Calu3 (cell line): ENCODE measurements at regions not wholly inside any gene's neighbourhood (a gene's known extent, or its start where the extent isn't known, plus 50 kb on each side); places are given as distances from the start of the nearest gene placed in this dataset.
"Not testable (repeated sequence)": the region's sequence is repeated elsewhere in the genome, so short reads cannot be mapped to it uniquely, and the experiment has no call there.

Experiments
- BruUV-seq: library from RNA; stranded (reverse); fragments of 400-500 nt; replicated peaks from 2 replicates; lab custom pipeline; 2021; lab: Mats Ljungman, UMichigan
- CTCF ChIA-PET: fragments of 300-600 bp; sonication (Branson Sonifier 250); formaldehyde crosslinking; loops from one replicate; lab custom pipeline; 2022; ENCODE audit warnings: antibody characterized with exemption; lab: Charles Lee
- DNase-seq: peaks from one replicate; pipeline ENCODE4 v3.0.0; 2022
- H3K27ac Mint-ChIP-seq: one replicate; pipeline ENCODE4 v1.8.0; 2022; ENCODE audit warnings: mixed read lengths; ENCODE audit not compliant: unreplicated experiment
- H3K27me3 Mint-ChIP-seq: one replicate; pipeline ENCODE4 v1.8.0; 2022; ENCODE audit warnings: mixed read lengths; ENCODE audit not compliant: unreplicated experiment
- H3K36me3 Mint-ChIP-seq: one replicate; pipeline ENCODE4 v1.8.0; 2022; ENCODE audit warnings: mild to moderate bottlenecking, moderate library complexity, mixed read lengths; ENCODE audit not compliant: insufficient read depth, unreplicated experiment
- H3K4me1 Mint-ChIP-seq: one replicate; pipeline ENCODE4 v1.8.0; 2022; ENCODE audit warnings: mild to moderate bottlenecking, low read depth, mixed read lengths; ENCODE audit not compliant: unreplicated experiment
- H3K4me3 Mint-ChIP-seq: one replicate; pipeline ENCODE4 v1.8.0; 2022; ENCODE audit warnings: mild to moderate bottlenecking, low read depth, moderate library complexity, mixed read lengths; ENCODE audit not compliant: unreplicated experiment
- H3K9me3 Mint-ChIP-seq: one replicate; pipeline ENCODE4 v1.8.0; 2022; ENCODE audit warnings: low read depth, mixed read lengths; ENCODE audit not compliant: unreplicated experiment
- intact Hi-C: fragments of 100-400 bp; cut with micrococcal nuclease; formaldehyde crosslinking; loops from one replicate; pipeline ENCODE4 v1.10.0; 2022; ENCODE audit not compliant: unreplicated experiment
- TF ChIP-seq, protein P1 (sequence below): fragments of 200-600 bp; IDR thresholded peaks from one replicate; pipeline ENCODE4 v1.8.0; 2022; ENCODE audit warnings: antibody characterized with exemption; ENCODE audit not compliant: unreplicated experiment

- H3K4me3 Mint-ChIP-seq = no peak overlapping the region
- intact Hi-C loops = no loop called here
- no peak overlapping the region for H3K27ac Mint-ChIP-seq
- BruUV-seq = no TSS peak
- no peaks in the 10 kb centered on the region for H3K36me3 Mint-ChIP-seq
- H3K27me3 Mint-ChIP-seq = peaks cover 11% of the 10 kb centered on the region
- no peaks in the 10 kb centered on the region for H3K4me1 Mint-ChIP-seq
- no peak for DNase-seq
- CTCF ChIA-PET = no interaction called here
- TF ChIP-seq, protein P1, sequence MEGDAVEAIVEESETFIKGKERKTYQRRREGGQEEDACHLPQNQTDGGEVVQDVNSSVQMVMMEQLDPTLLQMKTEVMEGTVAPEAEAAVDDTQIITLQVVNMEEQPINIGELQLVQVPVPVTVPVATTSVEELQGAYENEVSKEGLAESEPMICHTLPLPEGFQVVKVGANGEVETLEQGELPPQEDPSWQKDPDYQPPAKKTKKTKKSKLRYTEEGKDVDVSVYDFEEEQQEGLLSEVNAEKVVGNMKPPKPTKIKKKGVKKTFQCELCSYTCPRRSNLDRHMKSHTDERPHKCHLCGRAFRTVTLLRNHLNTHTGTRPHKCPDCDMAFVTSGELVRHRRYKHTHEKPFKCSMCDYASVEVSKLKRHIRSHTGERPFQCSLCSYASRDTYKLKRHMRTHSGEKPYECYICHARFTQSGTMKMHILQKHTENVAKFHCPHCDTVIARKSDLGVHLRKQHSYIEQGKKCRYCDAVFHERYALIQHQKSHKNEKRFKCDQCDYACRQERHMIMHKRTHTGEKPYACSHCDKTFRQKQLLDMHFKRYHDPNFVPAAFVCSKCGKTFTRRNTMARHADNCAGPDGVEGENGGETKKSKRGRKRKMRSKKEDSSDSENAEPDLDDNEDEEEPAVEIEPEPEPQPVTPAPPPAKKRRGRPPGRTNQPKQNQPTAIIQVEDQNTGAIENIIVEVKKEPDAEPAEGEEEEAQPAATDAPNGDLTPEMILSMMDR = no peak
- peaks cover 5% of the 10 kb centered on the region for H3K9me3 Mint-ChIP-seq
Observed at GRCh38 chr6:85285114-85285513, 164.8 kb upstream of the NT5E start.

DNA sequence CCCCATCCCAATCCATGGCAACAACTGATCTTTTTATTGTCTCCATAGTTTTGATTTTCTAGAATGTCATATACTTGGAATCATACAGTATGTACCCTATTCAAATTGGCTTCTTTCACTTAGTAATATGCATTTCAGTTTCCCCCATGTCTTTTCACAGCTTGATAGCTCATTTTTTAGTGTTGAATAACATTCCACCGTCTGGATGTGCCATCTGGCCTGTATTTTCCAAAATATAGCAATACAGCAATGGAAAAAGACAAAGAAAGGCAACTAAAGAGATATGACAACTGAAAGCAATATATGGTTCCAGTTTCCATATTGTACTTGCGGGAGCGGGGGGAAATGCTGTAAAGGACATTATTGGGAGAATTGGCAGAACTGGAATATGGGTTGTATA, 166.4 kb upstream of the NT5E start:
- TF ChIP-seq, protein P1 = no peak
- H3K9me3 Mint-ChIP-seq = peaks cover 5% of the 10 kb centered on the region
- H3K27me3 Mint-ChIP-seq = peaks cover 10% of the 10 kb centered on the region
- BruUV-seq = no TSS peak
- H3K27ac Mint-ChIP-seq = no peak overlapping the region
- no peaks in the 10 kb centered on the region for H3K4me1 Mint-ChIP-seq
- H3K4me3 Mint-ChIP-seq = no peak overlapping the region
- H3K36me3 Mint-ChIP-seq = no peaks in the 10 kb centered on the region
- CTCF ChIA-PET = no interaction called here
- no peak for DNase-seq
- intact Hi-C loops = no loop called here

GRCh38 chr6:85278466-85279035, 171.3 kb upstream of the NT5E start:
- Mint-ChIP-seq H3K27me3 (no peaks in the 10 kb centered on the region), H3K4me1 (no peaks in the 10 kb centered on the region), H3K4me3 (no peak overlapping the region), H3K27ac (no peak overlapping the region), H3K9me3 (peaks cover 4% of the 10 kb centered on the region), H3K36me3 (no peaks in the 10 kb centered on the region)
- intact Hi-C loops = no loop called here
- TF ChIP-seq, protein P1 = no peak
- no TSS peak for BruUV-seq
- no peak for DNase-seq
- CTCF ChIA-PET = no interaction called here

- H3K4me3 Mint-ChIP-seq, DNase-seq, CTCF ChIA-PET, H3K27me3 Mint-ChIP-seq, H3K9me3 Mint-ChIP-seq, H3K27ac Mint-ChIP-seq, H3K36me3 Mint-ChIP-seq, BruUV-seq, H3K4me1 Mint-ChIP-seq, intact Hi-C loops: not testable (repeated sequence)
Observed at GRCh38 chr6:85276026-85276425, 173.9 kb upstream of the NT5E start.

DNA sequence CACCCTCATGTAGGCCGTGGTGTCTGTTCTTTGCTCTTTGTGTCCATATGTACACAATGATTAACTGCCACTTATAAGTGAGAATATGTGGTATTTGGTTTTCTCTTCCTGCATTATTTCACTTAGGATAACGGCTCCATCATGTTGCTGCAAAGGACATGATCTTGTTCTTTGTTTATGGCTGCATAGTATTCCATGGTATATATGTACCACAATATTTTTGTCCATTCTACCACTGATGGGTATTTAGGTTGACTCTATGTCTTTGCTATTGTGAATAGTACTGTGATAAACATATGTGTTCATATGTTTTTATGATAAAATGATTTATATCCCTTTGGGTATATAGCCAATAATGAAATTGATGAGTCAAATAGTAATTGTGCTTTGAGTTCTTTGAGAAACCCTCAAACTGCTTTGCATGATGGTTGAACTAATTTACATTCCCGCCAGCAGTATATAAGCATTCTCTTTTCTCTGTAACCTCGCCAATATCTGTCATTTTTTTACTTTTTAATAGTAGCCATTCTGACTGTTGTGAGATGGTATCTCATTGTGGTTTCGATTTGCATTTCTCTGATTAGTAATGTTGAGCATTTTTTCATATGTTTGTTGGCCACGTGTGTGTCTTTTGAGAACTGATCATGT, 174.4 kb upstream of the NT5E start:
- BruUV-seq = no TSS peak
- H3K36me3 Mint-ChIP-seq = no peaks in the 10 kb centered on the region
- intact Hi-C loops = no loop called here
- CTCF ChIA-PET = no interaction called here
- TF ChIP-seq, protein P1 = no peak
- H3K27me3 Mint-ChIP-seq = no peaks in the 10 kb centered on the region
- H3K27ac Mint-ChIP-seq = no peak overlapping the region
- H3K4me1 Mint-ChIP-seq = no peaks in the 10 kb centered on the region
- no peak for DNase-seq
- H3K4me3 Mint-ChIP-seq = no peak overlapping the region
- peaks cover 2% of the 10 kb centered on the region for H3K9me3 Mint-ChIP-seq
